HFF-Myc (cell line): ENCODE measurements at regions not wholly inside any gene's neighbourhood (a gene's known extent, or its start where the extent isn't known, plus 50 kb on each side); places are given as distances from the start of the nearest gene placed in this dataset.

Source experiments
- DNase-seq: peaks from one replicate; pipeline ENCODE4 v3.0.0-alpha.2; 2011; ENCODE audit warnings: low read depth; ENCODE audit errors: extremely low read depth
- H3K4me3 ChIP-seq: replicated peaks from 2 replicates; pipeline ENCODE4 v1.5.1; 2011; ENCODE audit warnings: low read depth, mild to moderate bottlenecking, control low read depth, low read length
- CTCF ChIP-seq: IDR thresholded peaks from 2 replicates; pipeline ENCODE4 v1.5.1; 2012; ENCODE audit warnings: mild to moderate bottlenecking, low read depth, low read length, control low read depth; ENCODE audit errors: missing control alignments

GRCh38 chr3:65240366-65240765 lies 552.6 kb upstream of the ADAMTS9 start:
- DNase-seq, result no peak
- TF ChIP-seq CTCF, result no peak
- no peak overlapping the region for H3K4me3 ChIP-seq

GRCh38 chr3:65238652-65239051 lies 550.9 kb upstream of the ADAMTS9 start:
- no peak overlapping the region for H3K4me3 ChIP-seq
- no peak for TF ChIP-seq CTCF
- DNase-seq, result no peak

- no peak overlapping the region for H3K4me3 ChIP-seq
- DNase-seq, result no peak
- no peak for TF ChIP-seq CTCF
Observed at GRCh38 chr3:65234499-65234898, 546.7 kb upstream of the ADAMTS9 start.

GRCh38 chr3:65233561-65233960 lies 545.8 kb upstream of the ADAMTS9 start:
- DNase-seq, result no peak
- no peak for TF ChIP-seq CTCF
- H3K4me3 ChIP-seq, result no peak overlapping the region

- no peak for DNase-seq
- no peak overlapping the region for H3K4me3 ChIP-seq
Observed at GRCh38 chr3:65231544-65231943, 543.7 kb upstream of the ADAMTS9 start.

GRCh38 chr3:65230261-65231139 lies 542.7 kb upstream of the ADAMTS9 start:
- no peak for TF ChIP-seq CTCF
- no peak for DNase-seq
- H3K4me3 ChIP-seq, result no peak overlapping the region

More at GRCh38 chr3:65231544-65231943, 543.7 kb upstream of the ADAMTS9 start:
- no peak for TF ChIP-seq CTCF
